GM20431 (cell line): ENCODE measurements at regions not wholly inside any gene's neighbourhood (a gene's known extent, or its start where the extent isn't known, plus 50 kb on each side); places are given as distances from the start of the nearest gene placed in this dataset.

ENCODE experiments used
- in situ Hi-C: fragments of 300-500 bp; cut with MseI, MboI; formaldehyde crosslinking; loops from one replicate; pipeline ENCODE4 v1.15.0; 2020; ENCODE audit warnings: low sequenced_read_pairs; ENCODE audit not compliant: unreplicated experiment

GRCh38 chr10:4343091-4343490, 482.9 kb upstream of the AKR1E2 start:
- in situ Hi-C loops = no loop called here

GRCh38 chr10:4338768-4339167, 487.2 kb upstream of the AKR1E2 start:
- in situ Hi-C loops = no loop called here

- in situ Hi-C loops = no loop called here
Measured at GRCh38 chr10:4337563-4337962, 488.4 kb upstream of the AKR1E2 start.

GRCh38 chr10:4334871-4335270, 491.1 kb upstream of the AKR1E2 start:
- in situ Hi-C loops = no loop called here

- in situ Hi-C loops = no loop called here
Measured at GRCh38 chr10:4334015-4334414, 492.0 kb upstream of the AKR1E2 start.

GRCh38 chr10:4333459-4333894, 492.5 kb upstream of the AKR1E2 start:
- in situ Hi-C loops = no loop called here

- in situ Hi-C loops = no loop called here
Measured at GRCh38 chr10:4332764-4333458, 493.1 kb upstream of the AKR1E2 start.

GRCh38 chr10:4331150-4331549, 494.9 kb upstream of the AKR1E2 start:
- in situ Hi-C loops = no loop called here

- in situ Hi-C loops = no loop called here
Measured at GRCh38 chr10:4330636-4331035, 495.4 kb upstream of the AKR1E2 start.

GRCh38 chr10:4329225-4329624, 496.8 kb upstream of the AKR1E2 start:
- in situ Hi-C loops = no loop called here

- in situ Hi-C loops = no loop called here
Measured at GRCh38 chr10:4326647-4327046, 499.4 kb upstream of the AKR1E2 start.

- in situ Hi-C loops = no loop called here
Measured at GRCh38 chr10:4319870-4320367, 506.1 kb upstream of the AKR1E2 start.

- in situ Hi-C loops = no loop called here
Measured at GRCh38 chr10:4316161-4316810, 509.7 kb upstream of the AKR1E2 start.

GRCh38 chr10:4315551-4315950, 510.5 kb upstream of the AKR1E2 start:
- in situ Hi-C loops = no loop called here

GRCh38 chr10:4313051-4313450, 513.0 kb upstream of the AKR1E2 start:
- in situ Hi-C loops = no loop called here

- in situ Hi-C loops = no loop called here
Measured at GRCh38 chr10:4312051-4312835, 513.8 kb upstream of the AKR1E2 start.

- in situ Hi-C loops = no loop called here
Measured at GRCh38 chr10:4310172-4310571, 515.8 kb upstream of the AKR1E2 start.

GRCh38 chr10:4307910-4308309, 518.1 kb upstream of the AKR1E2 start:
- in situ Hi-C loops = no loop called here

GRCh38 chr10:4306871-4307270, 519.1 kb upstream of the AKR1E2 start:
- in situ Hi-C loops = no loop called here

GRCh38 chr10:4303045-4303444, 518.0 kb upstream of the KLF6 start:
- in situ Hi-C loops = no loop called here
